ENCODE measurements at regions not wholly inside any gene's neighbourhood (a gene's known extent, or its start where the extent isn't known, plus 50 kb on each side); places are given as distances from the start of the nearest gene placed in this dataset.
A peak's percentile ranks its signal among the peaks of the same experiment; 100 is the strongest.
"Not testable (repeated sequence)": the region's sequence is repeated elsewhere in the genome, so short reads cannot be mapped to it uniquely, and the experiment has no call there.

DNA sequence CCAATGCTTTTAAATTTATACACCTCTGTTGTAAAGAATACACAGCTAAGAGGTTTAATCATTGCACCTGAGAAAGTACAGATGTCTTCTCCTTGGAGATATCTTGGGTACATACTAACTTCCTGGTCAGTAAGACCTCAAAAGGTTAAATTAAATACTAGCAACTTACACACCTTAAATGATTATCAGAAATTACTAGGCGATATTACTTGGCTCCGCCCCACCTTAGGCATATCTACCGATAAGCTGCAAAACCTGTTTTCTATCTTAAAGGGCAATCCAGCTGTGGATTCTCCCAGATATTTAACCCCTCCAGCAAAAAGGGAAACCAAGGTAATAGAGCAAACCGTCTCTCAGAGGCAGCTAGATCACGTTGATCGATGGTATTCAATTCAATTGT, 819.4 kb downstream of the FAM133A start:
- in situ Hi-C loops (cut with HindIII; ENCODE audit: low pct_unique_long_range_greater_than_20kb, low sequenced_read_pairs) = no loop called here
- DNase-seq (ENCODE audit: low read depth, low spot score) = no peak

GRCh38 chrX:94511564-94511963, 837.6 kb downstream of the FAM133A start:
- in situ Hi-C loops (cut with HindIII; ENCODE audit: low pct_unique_long_range_greater_than_20kb, low sequenced_read_pairs) = no loop called here
- no peak for DNase-seq (ENCODE audit: low read depth, low spot score)

- DNase-seq (ENCODE audit: low read depth, low spot score) = no peak
- in situ Hi-C loops (cut with HindIII; ENCODE audit: low pct_unique_long_range_greater_than_20kb, low sequenced_read_pairs) = no loop called here
Measured at GRCh38 chrX:94515009-94515408, 841.0 kb downstream of the FAM133A start.

DNA sequence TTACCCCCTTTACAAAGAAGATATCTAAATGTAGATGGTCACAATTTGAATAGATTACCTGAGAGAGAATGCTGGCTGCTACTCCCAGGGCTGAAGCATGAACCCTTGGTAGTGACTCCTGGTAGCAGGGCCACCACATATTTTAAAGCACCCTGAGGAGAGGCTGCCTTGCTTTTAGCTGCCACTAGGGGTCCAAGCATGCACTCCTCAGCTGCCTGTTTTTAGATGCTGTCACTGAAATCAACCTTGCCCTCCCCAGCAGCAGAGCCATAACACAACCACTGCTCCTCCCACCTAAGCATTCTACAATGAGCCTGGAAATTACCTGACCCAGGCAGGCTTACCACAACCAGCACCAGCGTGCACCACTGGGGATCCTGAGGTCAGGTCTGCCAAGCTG, 850.9 kb downstream of the FAM133A start:
- in situ Hi-C loops (cut with HindIII; ENCODE audit: low pct_unique_long_range_greater_than_20kb, low sequenced_read_pairs) = no loop called here
- peak; percentile 25 for DNase-seq (ENCODE audit: low read depth, low spot score)

DNA sequence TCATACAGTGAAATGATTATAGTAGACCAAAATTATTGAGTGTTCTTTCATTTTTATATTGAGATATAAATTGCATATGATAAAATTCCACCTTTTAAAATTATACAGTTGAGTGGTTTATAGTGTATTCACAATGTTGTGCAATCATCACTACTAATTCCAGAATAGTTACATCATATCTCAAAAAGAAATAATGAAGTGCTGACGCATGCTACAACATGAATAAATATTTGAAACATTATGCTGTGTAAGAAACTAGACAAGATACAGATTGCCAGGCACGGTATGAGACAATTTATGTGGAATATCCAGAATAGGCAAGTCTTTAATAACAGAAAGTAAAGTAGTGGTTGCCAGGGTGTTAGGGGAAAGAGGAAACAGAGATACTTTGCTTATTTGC, 871.7 kb downstream of the FAM133A start:
- in situ Hi-C loops (cut with HindIII; ENCODE audit: low pct_unique_long_range_greater_than_20kb, low sequenced_read_pairs) = no loop called here
- DNase-seq (ENCODE audit: low read depth, low spot score) = no peak

GRCh38 chrX:94551831-94552230, 877.8 kb downstream of the FAM133A start:
- in situ Hi-C loops (cut with HindIII; ENCODE audit: low pct_unique_long_range_greater_than_20kb, low sequenced_read_pairs) = no loop called here
- no peak for DNase-seq (ENCODE audit: low read depth, low spot score)

- in situ Hi-C loops (cut with HindIII; ENCODE audit: low pct_unique_long_range_greater_than_20kb, low sequenced_read_pairs) = no loop called here
- DNase-seq (ENCODE audit: low read depth, low spot score) = no peak
Measured at GRCh38 chrX:94560930-94561329, 886.9 kb downstream of the FAM133A start.

GRCh38 chrX:94576367-94577004, 902.5 kb downstream of the FAM133A start:
- in situ Hi-C loops (cut with HindIII; ENCODE audit: low pct_unique_long_range_greater_than_20kb, low sequenced_read_pairs) = no loop called here
- DNase-seq (ENCODE audit: low read depth, low spot score) = peak; percentile 8

DNA sequence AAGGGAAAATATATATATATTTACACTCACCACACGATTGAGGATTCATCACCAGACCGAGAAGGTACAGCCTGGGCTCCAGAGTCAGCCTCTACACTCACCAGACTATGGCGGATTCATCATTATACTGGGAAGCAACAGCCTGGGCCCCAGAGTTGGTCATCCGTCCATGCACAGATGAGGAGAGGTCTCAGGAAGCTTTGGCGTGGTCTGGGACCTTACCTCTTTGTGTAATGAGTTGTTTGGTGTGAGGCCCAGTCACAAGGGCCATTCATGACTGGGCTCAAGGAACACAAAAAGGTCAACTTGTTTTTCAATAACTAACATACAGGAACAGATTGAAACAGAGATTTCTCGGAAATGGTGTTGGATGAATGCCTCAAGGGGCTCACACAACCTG, 926.1 kb downstream of the FAM133A start:
- in situ Hi-C loops (cut with HindIII; ENCODE audit: low pct_unique_long_range_greater_than_20kb, low sequenced_read_pairs) = no loop called here
- DNase-seq (ENCODE audit: low read depth, low spot score) = peak; percentile 92

- no peak for DNase-seq (ENCODE audit: low read depth, low spot score)
Measured at GRCh38 chrX:94612140-94612539, 938.1 kb downstream of the FAM133A start.

GRCh38 chrX:94633237-94633636, 959.2 kb downstream of the FAM133A start:
- in situ Hi-C loops (cut with HindIII; ENCODE audit: low pct_unique_long_range_greater_than_20kb, low sequenced_read_pairs) = no loop called here
- DNase-seq (ENCODE audit: low read depth, low spot score) = peak; percentile 29

More at GRCh38 chrX:94612140-94612539, 938.1 kb downstream of the FAM133A start:
- in situ Hi-C loops (cut with HindIII; ENCODE audit: low pct_unique_long_range_greater_than_20kb, low sequenced_read_pairs) = no loop called here

GRCh38 chrX:94635003-94635402, 961.0 kb downstream of the FAM133A start:
- in situ Hi-C loops (cut with HindIII; ENCODE audit: low pct_unique_long_range_greater_than_20kb, low sequenced_read_pairs) = no loop called here

DNA sequence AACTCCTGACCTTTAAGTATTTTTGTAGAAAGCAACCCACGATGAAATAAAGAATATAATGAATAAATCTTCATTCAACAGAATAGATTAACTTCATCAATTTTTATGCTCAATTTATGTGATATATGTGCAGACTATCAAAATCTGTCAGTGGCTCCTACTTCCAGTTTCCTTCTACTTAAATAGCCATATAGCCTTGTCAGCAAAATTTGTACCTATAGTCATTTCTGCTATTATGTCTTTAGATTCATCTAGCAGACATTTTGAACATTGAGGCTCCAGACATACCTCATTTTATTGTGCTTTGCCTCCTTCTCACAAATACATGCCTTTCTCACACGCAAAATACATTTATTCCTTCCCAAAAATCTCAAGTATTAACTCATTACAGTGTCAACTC, 971.7 kb downstream of the FAM133A start:
- in situ Hi-C loops (cut with HindIII; ENCODE audit: low pct_unique_long_range_greater_than_20kb, low sequenced_read_pairs) = no loop called here
- DNase-seq (ENCODE audit: low read depth, low spot score) = no peak

More at GRCh38 chrX:94635003-94635402, 961.0 kb downstream of the FAM133A start:
- DNase-seq (ENCODE audit: low read depth, low spot score) = no peak

DNA sequence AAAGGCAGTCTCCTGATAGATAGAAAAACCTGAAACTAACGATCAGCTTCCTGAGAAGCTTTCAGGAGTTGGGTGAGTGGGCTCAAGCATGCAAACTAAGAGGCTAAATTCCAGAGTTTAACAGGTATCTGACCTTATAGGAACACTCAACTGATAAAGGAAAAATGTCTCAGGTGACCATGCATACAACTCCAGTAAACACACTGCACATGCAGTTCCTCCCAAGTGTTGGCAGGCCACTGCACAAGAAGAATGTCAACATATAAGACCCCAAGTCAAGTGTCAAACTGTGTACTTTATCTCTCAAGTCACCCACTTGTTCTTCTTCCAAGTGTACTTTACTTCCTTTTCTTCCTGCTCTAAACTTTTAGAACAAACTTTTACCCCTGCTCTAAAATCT, 981.2 kb downstream of the FAM133A start:
- DNase-seq (ENCODE audit: low read depth, low spot score) = no peak
- in situ Hi-C loops (cut with HindIII; ENCODE audit: low pct_unique_long_range_greater_than_20kb, low sequenced_read_pairs) = no loop called here

- peak; percentile 36 for DNase-seq (ENCODE audit: low read depth, low spot score)
- in situ Hi-C loops (cut with HindIII; ENCODE audit: low pct_unique_long_range_greater_than_20kb, low sequenced_read_pairs) = no loop called here
Measured at GRCh38 chrX:94662689-94663088, 988.7 kb downstream of the FAM133A start.

DNA sequence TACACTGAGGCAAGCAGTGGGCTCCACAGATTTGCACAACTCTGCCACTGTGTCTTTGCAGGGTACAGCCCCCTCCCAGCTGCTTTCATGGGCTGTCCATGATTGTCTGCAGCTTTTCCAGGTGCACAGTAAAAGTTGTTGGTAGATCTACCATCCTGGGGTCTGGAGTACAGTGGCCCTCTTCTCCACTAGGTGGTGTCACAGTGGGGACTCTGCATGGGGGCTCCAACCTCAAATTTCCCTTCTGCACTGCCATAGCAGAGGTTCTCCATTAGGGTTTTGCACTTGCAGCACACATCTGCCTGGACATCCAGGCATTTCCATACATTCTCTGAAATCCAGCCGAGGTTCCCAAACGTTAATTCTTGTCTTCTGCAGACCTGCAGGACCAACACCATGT, 1002.3 kb downstream of the FAM133A start:
- in situ Hi-C loops (cut with HindIII; ENCODE audit: low pct_unique_long_range_greater_than_20kb, low sequenced_read_pairs) = no loop called here
- DNase-seq (ENCODE audit: low read depth, low spot score) = peak; percentile 14

- in situ Hi-C loops (cut with HindIII; ENCODE audit: low pct_unique_long_range_greater_than_20kb, low sequenced_read_pairs) = no loop called here
- DNase-seq (ENCODE audit: low read depth, low spot score) = no peak
Measured at GRCh38 chrX:94686071-94686470, 1012.1 kb downstream of the FAM133A start.

DNA sequence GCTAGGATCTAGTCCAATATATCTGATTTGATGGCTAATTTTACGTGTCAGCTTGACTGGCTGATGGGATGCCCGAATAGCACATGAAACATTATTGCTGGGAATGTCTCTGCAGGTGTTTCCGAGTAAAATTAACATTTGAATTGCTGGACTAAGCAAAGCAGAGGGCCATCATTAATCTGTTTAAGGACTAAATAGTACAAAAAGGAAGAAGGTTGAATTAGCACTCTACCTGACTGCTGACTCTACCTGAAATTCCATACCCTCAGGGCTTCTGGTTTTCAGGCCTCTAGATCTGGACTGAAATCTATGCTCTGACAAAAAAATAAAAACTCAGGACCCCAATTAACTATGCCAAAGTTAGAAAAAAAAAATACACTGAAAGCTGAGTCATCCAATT, 1021.9 kb downstream of the FAM133A start:
- no peak for DNase-seq (ENCODE audit: low read depth, low spot score)
- in situ Hi-C loops (cut with HindIII; ENCODE audit: low pct_unique_long_range_greater_than_20kb, low sequenced_read_pairs) = no loop called here

DNA sequence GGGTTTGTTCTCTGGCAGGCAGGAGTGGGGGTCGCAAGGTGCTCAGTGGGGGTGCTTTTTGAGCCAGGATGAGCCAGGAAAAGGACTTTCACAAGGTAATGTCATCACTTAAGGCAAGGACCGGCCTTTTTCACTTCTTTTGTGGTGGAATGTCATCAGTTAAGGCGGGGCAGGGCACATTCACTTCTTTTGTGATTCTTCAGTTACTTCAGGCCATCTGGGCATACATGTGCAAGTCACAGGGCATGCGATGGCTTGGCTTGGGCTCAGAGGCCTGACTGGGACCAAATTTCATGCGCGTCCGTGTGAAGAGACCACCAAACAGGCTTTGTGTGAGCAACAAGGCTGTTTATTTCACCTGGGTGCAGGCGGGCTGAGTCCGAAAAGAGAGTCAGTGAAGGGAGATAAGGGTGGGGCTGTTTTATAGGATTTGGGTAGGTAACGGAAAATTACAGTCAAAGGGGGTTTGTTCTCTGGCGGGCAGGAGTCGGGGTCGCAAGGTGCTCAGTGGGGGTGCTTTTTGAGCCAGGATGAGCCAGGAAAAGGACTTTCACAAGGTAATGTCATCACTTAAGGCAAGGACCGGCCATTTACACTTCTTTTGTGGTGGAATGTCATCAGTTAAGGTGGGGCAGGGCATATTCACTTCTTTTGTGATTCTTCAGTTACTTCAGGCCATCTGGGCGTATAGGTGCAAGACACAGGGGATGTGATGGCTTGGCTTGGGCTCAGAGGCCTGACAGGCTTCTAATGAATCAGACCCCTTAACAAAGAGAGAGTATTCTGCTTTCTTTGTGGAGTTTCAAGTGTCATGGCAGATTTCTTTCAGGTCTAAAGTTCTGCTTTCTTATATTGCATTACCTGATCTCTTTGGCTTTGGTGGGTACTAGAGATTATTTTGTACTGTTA, 1030.6 kb downstream of the FAM133A start:
- in situ Hi-C loops (cut with HindIII; ENCODE audit: low pct_unique_long_range_greater_than_20kb, low sequenced_read_pairs); DNase-seq (ENCODE audit: low read depth, low spot score): not testable (repeated sequence)

Data from SK-MEL-5 (cell line).